BLaER1 (cell line): ENCODE measurements at regions not wholly inside any gene's neighbourhood (a gene's known extent, or its start where the extent isn't known, plus 50 kb on each side); places are given as distances from the start of the nearest gene placed in this dataset.
A peak's percentile ranks its signal among the peaks of the same experiment; 100 is the strongest.

Experiments
- H3K27ac ChIP-seq: shearing (Covaris generic); formaldehyde crosslinking; 2 replicates; pipeline ENCODE4 v1.8.1; 2022
- H3K27me3 ChIP-seq: shearing (Covaris generic); formaldehyde crosslinking; 2 replicates; pipeline ENCODE4 v1.8.1; 2022
- H3K36me3 ChIP-seq: shearing (Covaris generic); formaldehyde crosslinking; 2 replicates; pipeline ENCODE4 v1.8.1; 2022
- H3K4me1 ChIP-seq: shearing (Covaris generic); formaldehyde crosslinking; 2 replicates; pipeline ENCODE4 v1.8.1; 2022
- H3K4me2 ChIP-seq: shearing (Covaris generic); formaldehyde crosslinking; 2 replicates; pipeline ENCODE4 v1.8.1; 2022
- H3K4me3 ChIP-seq: shearing (Covaris generic); formaldehyde crosslinking; 2 replicates; pipeline ENCODE4 v1.8.1; 2022
- H3K9ac ChIP-seq: shearing (Covaris generic); formaldehyde crosslinking; 2 replicates; pipeline ENCODE4 v1.8.1; 2022
- H3K9me3 ChIP-seq: shearing (Covaris generic); formaldehyde crosslinking; 2 replicates; pipeline ENCODE4 v1.8.1; 2022
- H4K20me1 ChIP-seq: shearing (Covaris generic); formaldehyde crosslinking; 2 replicates; pipeline ENCODE4 v1.8.1; 2022
- Cebpa-rat ChIP-seq: shearing (Covaris generic); IDR thresholded peaks from 2 replicates; pipeline ENCODE4 v1.8.1; 2022

DNA sequence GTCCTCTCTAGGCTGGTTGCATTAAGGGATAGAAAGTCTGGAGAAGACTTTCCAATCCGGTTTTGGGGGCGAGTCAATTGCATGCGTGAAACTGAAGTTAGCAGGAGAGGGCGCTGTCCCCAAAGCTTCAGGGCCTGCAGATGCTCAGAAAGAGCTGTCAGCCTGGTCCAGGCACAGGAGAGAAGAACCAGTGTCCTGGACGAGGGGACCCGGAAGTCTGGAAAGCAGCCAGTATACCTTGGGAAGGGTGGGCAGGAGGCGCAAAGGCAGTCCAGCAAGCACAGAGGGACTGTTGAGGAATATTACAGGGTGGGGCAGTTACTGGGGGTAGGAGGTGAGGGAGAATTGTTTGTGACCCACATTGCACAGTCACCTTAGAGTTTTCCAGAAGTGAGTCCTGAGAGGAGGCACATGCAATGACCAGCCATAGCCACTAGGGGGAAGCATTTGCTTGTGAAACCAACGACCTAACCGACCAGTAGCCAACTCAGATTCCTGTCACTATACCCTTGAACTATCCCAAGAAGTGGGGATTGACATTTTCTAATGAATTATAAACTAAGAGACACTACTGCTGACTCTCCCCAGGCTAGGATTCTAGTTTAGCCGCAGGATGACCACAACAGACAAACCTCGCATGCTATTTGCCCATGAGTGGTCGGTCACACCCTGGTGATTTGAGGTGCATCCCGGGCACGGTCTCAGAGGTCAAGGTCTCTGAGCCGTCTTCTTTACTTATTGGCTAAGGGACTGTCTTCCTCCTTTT, 172.8 kb downstream of the RDH14 start:
- Histone ChIP-seq H3K27ac (no peak overlapping the region), H3K4me1 (peaks cover 16% of the 10 kb centered on the region), H3K9ac (no peak overlapping the region), H4K20me1 (no peaks in the 10 kb centered on the region), H3K36me3 (no peaks in the 10 kb centered on the region), H3K9me3 (no peaks in the 10 kb centered on the region), H3K27me3 (no peaks in the 10 kb centered on the region), H3K4me3 (no peak overlapping the region), H3K4me2 (peak overlapping the region; percentile 66)
- TF ChIP-seq Cebpa-rat: no peak

DNA sequence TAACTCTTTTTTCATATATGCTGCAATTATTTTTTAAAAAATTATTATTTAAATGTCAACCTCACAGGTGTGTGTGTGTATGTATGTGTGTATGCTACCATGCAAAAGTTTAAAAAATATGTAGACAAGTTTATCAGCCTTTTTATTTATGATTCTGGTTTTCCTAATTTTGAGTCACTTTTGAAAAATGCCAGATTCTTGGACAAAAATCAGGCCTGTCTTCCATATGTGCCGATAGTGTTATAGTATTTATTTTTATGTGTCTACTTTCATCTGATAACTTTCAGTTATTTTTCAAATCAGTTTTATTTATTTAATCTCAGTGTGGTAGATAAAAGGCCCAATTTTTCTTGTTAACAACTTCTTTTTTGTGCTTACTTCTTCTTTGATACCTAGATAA, 176.2 kb downstream of the RDH14 start:
- H3K9ac ChIP-seq: no peak overlapping the region
- no peak overlapping the region for H3K27ac ChIP-seq
- H3K9me3 ChIP-seq: no peaks in the 10 kb centered on the region
- no peak overlapping the region for H3K4me3 ChIP-seq
- H4K20me1 ChIP-seq: no peaks in the 10 kb centered on the region
- H3K27me3 ChIP-seq: no peaks in the 10 kb centered on the region
- no peak overlapping the region for H3K4me2 ChIP-seq
- H3K36me3 ChIP-seq: no peaks in the 10 kb centered on the region
- H3K4me1 ChIP-seq: peaks cover 16% of the 10 kb centered on the region
- no peak for TF ChIP-seq Cebpa-rat

DNA sequence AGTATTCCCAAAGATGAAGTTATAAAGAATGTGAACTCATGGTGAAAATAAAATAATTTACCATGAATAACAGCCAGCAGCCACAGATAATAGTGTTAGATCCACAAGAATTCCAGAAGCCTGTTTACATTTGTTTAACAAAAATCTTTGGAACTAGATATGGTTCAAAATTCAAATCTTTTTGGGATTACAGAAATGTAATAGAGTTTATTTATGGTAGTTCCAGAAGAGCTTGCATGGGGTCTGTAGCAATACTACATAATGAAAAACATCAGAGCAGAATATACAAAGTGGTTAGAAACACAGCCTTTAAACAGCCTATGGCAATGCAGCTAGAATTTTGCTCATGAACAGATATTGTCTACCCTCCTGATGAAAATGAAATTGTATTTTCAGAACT, 179.1 kb downstream of the RDH14 start:
- Histone ChIP-seq H3K27me3 (no peaks in the 10 kb centered on the region), H3K27ac (no peak overlapping the region), H3K4me1 (no peaks in the 10 kb centered on the region), H3K4me3 (no peak overlapping the region), H3K9ac (no peak overlapping the region), H3K9me3 (no peaks in the 10 kb centered on the region), H3K4me2 (no peak overlapping the region), H3K36me3 (no peaks in the 10 kb centered on the region), H4K20me1 (no peaks in the 10 kb centered on the region)
- no peak for TF ChIP-seq Cebpa-rat

DNA sequence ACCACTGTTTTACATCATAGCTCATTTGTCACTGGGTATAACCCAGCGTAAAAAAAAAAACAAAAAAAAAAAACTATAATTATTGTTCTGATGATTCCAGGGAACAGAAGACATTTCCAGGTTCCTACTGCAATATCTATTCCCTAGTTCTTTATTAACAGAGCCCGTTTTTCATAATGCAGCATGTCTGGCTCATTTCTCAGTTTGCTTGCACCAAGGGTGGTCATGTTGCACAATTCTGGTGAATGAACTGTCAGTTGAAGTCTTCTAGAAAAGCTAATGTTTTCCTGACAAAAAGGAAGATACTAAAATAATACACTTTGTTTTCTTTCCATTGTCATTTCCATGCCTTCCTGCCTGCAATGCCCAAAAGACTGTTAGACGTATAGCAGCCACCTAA, 180.1 kb downstream of the RDH14 start:
- TF ChIP-seq Cebpa-rat: no peak
- Histone ChIP-seq H3K4me2 (no peak overlapping the region), H3K4me3 (no peak overlapping the region)

DNA sequence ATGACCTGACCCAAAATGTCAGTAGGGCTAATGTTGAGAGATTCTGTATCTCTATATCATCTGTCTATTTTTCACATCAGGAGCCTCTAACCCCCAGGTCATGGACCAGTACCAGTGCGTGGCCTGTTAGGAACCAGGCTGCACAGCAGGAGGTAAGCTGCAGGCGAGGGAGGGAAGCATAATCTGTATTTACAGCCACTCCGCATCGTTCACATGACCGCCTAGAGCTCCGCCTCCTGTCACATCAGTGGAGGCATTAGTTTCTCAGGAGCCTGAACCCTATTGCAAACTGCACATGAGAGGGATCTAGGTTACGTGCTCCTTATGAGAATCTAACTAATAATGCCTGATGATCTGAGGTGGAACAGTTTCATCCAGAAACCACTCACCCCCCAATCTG, 180.6 kb downstream of the RDH14 start:
- Histone ChIP-seq H3K4me1 (no peaks in the 10 kb centered on the region), H3K4me2 (no peak overlapping the region), H3K9ac (no peak overlapping the region), H3K36me3 (no peaks in the 10 kb centered on the region), H3K4me3 (no peak overlapping the region), H3K27ac (no peak overlapping the region), H4K20me1 (no peaks in the 10 kb centered on the region), H3K9me3 (no peaks in the 10 kb centered on the region), H3K27me3 (no peaks in the 10 kb centered on the region)
- no peak for TF ChIP-seq Cebpa-rat

More for the DNA sequence above, 180.1 kb downstream of the RDH14 start:
- H3K27ac ChIP-seq: no peak overlapping the region
- no peaks in the 10 kb centered on the region for H4K20me1 ChIP-seq
- no peaks in the 10 kb centered on the region for H3K36me3 ChIP-seq
- H3K9ac ChIP-seq: no peak overlapping the region
- H3K27me3 ChIP-seq: no peaks in the 10 kb centered on the region
- no peaks in the 10 kb centered on the region for H3K9me3 ChIP-seq
- no peaks in the 10 kb centered on the region for H3K4me1 ChIP-seq

DNA sequence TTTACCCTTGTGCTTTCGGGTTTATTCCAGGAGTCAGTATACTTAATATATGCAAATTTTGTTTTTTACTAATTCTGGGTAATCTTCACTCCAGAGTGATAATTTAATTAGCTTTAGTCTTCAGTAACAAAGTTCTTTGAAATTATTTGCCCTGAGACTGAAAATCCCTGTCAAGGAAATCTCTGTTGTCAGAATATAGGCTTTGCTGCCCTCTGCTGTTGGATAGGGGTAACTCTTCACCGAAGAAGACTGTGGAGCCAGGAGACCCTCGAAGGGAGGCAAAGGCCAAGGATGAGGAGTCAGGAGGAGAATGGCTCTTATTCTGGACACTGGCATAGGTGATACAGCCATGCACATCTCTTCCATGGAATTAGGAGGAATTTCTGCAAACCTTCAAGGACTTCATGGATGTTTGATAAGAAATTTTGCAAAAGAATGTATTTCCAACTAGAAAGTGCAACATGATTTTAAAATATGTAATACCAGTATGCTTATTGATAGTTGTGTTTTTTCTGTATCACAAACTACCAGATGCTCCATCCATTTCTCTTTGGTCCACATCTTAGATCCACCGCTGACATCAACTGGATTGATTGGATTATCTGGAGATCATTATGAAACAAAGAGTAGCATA, 182.3 kb downstream of the RDH14 start:
- H3K27me3 ChIP-seq: no peaks in the 10 kb centered on the region

DNA sequence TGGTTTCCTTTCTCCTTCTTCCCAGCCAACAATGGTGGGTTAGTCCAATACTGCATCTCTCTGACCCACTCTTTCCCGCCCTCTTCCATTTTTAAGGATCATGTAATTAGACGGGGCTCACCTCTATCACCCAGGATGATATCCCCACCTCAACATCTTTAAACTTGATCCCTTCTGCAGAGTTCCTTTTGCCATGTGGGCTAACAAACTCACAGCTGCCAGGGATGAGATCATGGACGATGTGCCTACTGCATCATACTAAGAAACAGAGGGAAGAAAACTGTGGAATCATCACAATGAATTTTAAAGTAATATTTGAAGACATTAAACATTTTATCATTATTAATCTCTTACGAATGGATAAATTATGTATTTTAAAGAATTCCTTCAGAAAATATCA, 183.5 kb downstream of the RDH14 start:
- no peak overlapping the region for H3K4me2 ChIP-seq
- no peaks in the 10 kb centered on the region for H3K27me3 ChIP-seq
- no peaks in the 10 kb centered on the region for H3K36me3 ChIP-seq
- H3K4me1 ChIP-seq: no peaks in the 10 kb centered on the region
- no peaks in the 10 kb centered on the region for H3K9me3 ChIP-seq
- TF ChIP-seq Cebpa-rat: no peak
- H3K4me3 ChIP-seq: no peak overlapping the region
- H4K20me1 ChIP-seq: no peaks in the 10 kb centered on the region
- H3K27ac ChIP-seq: no peak overlapping the region
- no peak overlapping the region for H3K9ac ChIP-seq

More for the DNA sequence above, 182.3 kb downstream of the RDH14 start:
- Histone ChIP-seq H4K20me1 (no peaks in the 10 kb centered on the region), H3K4me2 (no peak overlapping the region), H3K36me3 (no peaks in the 10 kb centered on the region), H3K9ac (no peak overlapping the region), H3K27ac (no peak overlapping the region), H3K4me3 (no peak overlapping the region), H3K9me3 (no peaks in the 10 kb centered on the region), H3K4me1 (no peaks in the 10 kb centered on the region)
- no peak for TF ChIP-seq Cebpa-rat

DNA sequence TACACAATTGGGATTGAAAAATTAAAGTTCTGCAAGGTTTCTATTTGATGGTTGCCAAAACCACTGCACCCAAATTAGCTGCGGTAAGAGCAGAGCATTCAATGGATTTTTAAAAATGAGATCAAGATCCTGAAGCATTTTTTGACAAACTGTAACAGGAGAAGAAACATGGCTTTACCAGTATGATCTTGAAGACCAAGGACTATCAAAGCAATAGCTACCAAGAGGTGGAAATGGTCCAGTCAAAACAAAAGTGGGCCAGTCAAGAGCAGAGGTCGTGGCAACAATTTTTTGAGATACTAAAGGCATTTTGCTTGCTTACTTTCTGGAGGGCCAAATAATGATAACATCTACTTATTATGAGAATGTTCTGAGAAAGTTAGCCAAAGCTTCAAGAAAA, 186.8 kb downstream of the RDH14 start:
- no peaks in the 10 kb centered on the region for H3K27me3 ChIP-seq
- H4K20me1 ChIP-seq: no peaks in the 10 kb centered on the region
- H3K9ac ChIP-seq: no peak overlapping the region
- no peak overlapping the region for H3K27ac ChIP-seq
- TF ChIP-seq Cebpa-rat: no peak
- H3K4me2 ChIP-seq: no peak overlapping the region
- no peak overlapping the region for H3K4me3 ChIP-seq
- no peaks in the 10 kb centered on the region for H3K4me1 ChIP-seq
- H3K9me3 ChIP-seq: no peaks in the 10 kb centered on the region
- H3K36me3 ChIP-seq: no peaks in the 10 kb centered on the region

DNA sequence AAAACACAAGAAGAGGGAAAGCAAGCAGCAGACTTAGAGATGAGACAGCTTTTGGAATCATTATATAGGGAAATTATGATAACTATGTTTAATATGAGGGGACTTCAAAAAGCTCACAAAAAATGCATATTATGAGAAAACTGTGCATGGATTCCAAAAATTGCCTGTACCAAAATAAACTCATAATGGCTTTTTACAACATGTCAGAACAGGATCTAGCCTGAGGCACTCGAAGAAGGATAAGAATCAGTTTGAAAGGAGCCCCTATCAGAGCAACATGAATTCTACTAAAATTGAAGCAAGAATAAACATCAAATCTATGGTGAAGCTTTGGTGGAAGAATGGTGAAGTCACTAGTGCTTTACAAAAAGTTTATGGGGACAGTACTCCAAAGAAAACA, 187.4 kb downstream of the RDH14 start:
- Histone ChIP-seq H4K20me1 (no peaks in the 10 kb centered on the region), H3K4me2 (no peak overlapping the region), H3K27ac (no peak overlapping the region), H3K27me3 (no peaks in the 10 kb centered on the region), H3K4me3 (no peak overlapping the region), H3K4me1 (no peaks in the 10 kb centered on the region), H3K9me3 (no peaks in the 10 kb centered on the region), H3K36me3 (no peaks in the 10 kb centered on the region), H3K9ac (no peak overlapping the region)
- no peak for TF ChIP-seq Cebpa-rat

DNA sequence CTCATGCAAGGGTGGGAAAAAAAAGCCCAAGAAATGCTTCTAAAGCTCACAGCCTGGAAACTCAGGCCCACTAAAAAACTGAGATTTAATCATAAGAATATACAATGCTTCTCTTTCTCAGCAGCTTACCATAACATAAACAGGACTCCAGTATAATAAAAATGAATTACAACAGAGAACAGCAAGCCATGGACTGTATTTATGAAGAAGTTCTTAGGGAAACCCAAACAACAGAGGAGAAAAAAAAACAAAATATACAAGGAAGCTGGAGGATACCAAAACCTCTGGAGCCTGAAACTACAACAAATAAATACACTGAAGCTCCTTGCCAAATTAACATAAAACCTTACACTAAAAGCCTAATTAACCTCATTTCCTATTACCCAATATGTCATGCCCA, 187.8 kb downstream of the RDH14 start:
- Histone ChIP-seq H3K9ac (no peak overlapping the region), H3K4me3 (no peak overlapping the region), H3K4me2 (no peak overlapping the region), H3K27ac (no peak overlapping the region), H4K20me1 (no peaks in the 10 kb centered on the region), H3K4me1 (no peaks in the 10 kb centered on the region), H3K27me3 (no peaks in the 10 kb centered on the region), H3K36me3 (no peaks in the 10 kb centered on the region), H3K9me3 (no peaks in the 10 kb centered on the region)
- no peak for TF ChIP-seq Cebpa-rat
